Gastroesophageal sphincter (tissue), 4 donors: ENCODE measurements at regions not wholly inside any gene's neighbourhood (a gene's known extent, or its start where the extent isn't known, plus 50 kb on each side); places are given as distances from the start of the nearest gene placed in this dataset.
A peak's percentile ranks its signal among the peaks of the same experiment; 100 is the strongest.

Experiments used
- ATAC-seq: fragments of 150-250 bp; one replicate; pipeline ENCODE4 v1.9.1; 2016; ENCODE audit warnings: mild to moderate bottlenecking, moderate library complexity
- H3K27ac ChIP-seq, 4 donors: fragments of 200-600 bp; sonication (generic) in 3 of 4; 1 replicate in 3 of 4; 2 replicates in 1 of 4; pipeline ENCODE4 v1.5.1; 2016 to 2019
- H3K27me3 ChIP-seq: fragments of 200-600 bp; sonication (generic); one replicate; pipeline ENCODE4 v1.5.1; 2019
- H3K36me3 ChIP-seq, 2 donors: fragments of 200-600 bp; sonication (generic); one replicate each; pipeline ENCODE4 v1.5.1; 2019; ENCODE audit warnings: control low read depth in 1 of 2
- H3K4me1 ChIP-seq, 3 donors: fragments of 200-600 bp; sonication (generic); 1 replicate in 2 of 3; 2 replicates in 1 of 3; pipeline ENCODE4 v1.5.1; 2016 to 2019; ENCODE audit warnings: control low read depth in 2 of 3
- H3K4me3 ChIP-seq, 2 donors: fragments of 200-600 bp; sonication (generic); one replicate each; pipeline ENCODE4 v1.5.1; 2019; ENCODE audit warnings: mild to moderate bottlenecking in 1 of 2, moderate library complexity in 1 of 2
- H3K9me3 ChIP-seq, 3 donors: fragments of 200-600 bp; sonication (generic); one replicate each; pipeline ENCODE4 v1.5.1; 2017 to 2019; ENCODE audit warnings: control low read depth in 2 of 3
- EP300 ChIP-seq: sonication (generic); formaldehyde crosslinking; IDR thresholded peaks from one replicate; pipeline ENCODE4 v1.6.1; 2017; ENCODE audit warnings: antibody characterized with exemption, mild to moderate bottlenecking
- POLR2A ChIP-seq, 2 donors: fragments of 450-650 bp; IDR thresholded peaks; one replicate each; pipeline ENCODE4 v1.6.1; 2017; ENCODE audit warnings: antibody characterized with exemption in 2 of 2, mild to moderate bottlenecking in 2 of 2, moderate library complexity in 1 of 2
- POLR2AphosphoS5 ChIP-seq: sonication (generic); formaldehyde crosslinking; IDR thresholded peaks from one replicate; pipeline ENCODE4 v1.6.1; 2017; ENCODE audit warnings: antibody characterized with exemption
- WGBS, 2 donors: methylation state at CpG; one replicate each; pipeline ENCODE4 v1.1.5; 2018; ENCODE audit warnings: low coverage in 1 of 2; 5-methylcytosine and 5-hydroxymethylcytosine counted together
- TF ChIP-seq, protein P1 (sequence below), 4 experiments: fragments of 200-600 bp in 2 of 4; fragments of 450-650 bp in 2 of 4; sonication (generic) in 1 of 4; IDR thresholded peaks; one replicate each; pipeline ENCODE4 v1.5.1; 2017 to 2019; ENCODE audit warnings: antibody characterized with exemption in 4 of 4, mild to moderate bottlenecking in 2 of 4, moderate library complexity in 2 of 4

DNA sequence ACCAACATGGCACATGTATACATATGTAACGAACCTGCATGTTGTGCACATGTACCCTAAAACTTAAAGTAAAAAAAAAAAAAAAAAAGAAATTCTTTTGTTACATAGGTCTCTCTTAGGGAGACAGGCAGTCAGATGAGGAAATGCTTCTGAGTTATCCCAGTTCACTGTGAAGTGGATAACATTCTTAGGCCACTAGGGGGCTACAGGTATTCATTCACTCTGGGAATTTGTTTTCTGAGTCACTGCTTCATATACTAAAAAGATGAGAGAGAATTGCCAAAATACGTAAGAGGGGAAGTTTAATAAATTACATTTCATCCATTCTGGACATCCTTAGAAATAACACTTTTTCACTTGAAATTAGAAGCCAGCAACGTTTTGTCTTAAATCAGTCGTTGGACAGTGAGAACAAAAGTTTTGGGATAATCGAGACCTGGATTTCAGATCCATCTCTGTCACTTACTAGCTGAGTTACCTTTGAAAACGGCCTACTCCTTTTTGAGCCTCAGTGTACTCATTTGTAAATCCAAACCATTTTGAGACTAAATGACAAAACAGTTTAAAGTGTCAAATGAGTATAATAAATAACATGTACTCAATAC is 738.4 kb upstream of the ALCAM start:
- Histone ChIP-seq H3K9me3 (no peaks in the 10 kb centered on the region), H3K4me3 (no peak overlapping the region), H3K27me3 (no peaks in the 10 kb centered on the region), H3K36me3 (no peaks in the 10 kb centered on the region), H3K4me1 (no peaks in the 10 kb centered on the region), H3K27ac (no peak overlapping the region)
- peak; percentile 39 for ATAC-seq
- 50 to 55% methylated on average over 6 of the region's 6 CpGs for WGBS, 2 donors
- no peak for TF ChIP-seq POLR2AphosphoS5
- TF ChIP-seq, protein P1, sequence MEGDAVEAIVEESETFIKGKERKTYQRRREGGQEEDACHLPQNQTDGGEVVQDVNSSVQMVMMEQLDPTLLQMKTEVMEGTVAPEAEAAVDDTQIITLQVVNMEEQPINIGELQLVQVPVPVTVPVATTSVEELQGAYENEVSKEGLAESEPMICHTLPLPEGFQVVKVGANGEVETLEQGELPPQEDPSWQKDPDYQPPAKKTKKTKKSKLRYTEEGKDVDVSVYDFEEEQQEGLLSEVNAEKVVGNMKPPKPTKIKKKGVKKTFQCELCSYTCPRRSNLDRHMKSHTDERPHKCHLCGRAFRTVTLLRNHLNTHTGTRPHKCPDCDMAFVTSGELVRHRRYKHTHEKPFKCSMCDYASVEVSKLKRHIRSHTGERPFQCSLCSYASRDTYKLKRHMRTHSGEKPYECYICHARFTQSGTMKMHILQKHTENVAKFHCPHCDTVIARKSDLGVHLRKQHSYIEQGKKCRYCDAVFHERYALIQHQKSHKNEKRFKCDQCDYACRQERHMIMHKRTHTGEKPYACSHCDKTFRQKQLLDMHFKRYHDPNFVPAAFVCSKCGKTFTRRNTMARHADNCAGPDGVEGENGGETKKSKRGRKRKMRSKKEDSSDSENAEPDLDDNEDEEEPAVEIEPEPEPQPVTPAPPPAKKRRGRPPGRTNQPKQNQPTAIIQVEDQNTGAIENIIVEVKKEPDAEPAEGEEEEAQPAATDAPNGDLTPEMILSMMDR (IDR thresholded peaks at IDR 0.05) = peak; percentile 33 to 59 (median 54)

DNA sequence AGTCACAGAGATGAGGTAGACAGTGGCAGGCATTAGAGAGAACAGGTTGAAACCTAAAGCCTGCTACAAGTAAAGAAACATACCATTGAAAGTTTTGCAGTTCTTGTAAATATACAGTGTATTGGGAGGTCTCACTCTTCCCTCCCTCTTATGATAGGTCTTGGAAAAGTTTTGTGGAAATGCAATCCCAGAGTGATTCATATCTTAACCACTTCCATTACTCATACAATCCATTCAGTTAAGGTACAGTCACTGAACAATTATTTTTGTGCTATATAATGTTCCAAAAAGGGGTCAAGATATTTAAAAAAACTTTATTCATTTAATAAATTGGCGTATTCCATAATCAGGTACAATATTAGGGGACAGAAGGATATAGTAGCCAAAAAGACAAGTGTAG is 737.7 kb upstream of the ALCAM start:
- ATAC-seq = no peak
- Histone ChIP-seq H3K36me3 (no peaks in the 10 kb centered on the region), H3K4me1 (no peaks in the 10 kb centered on the region), H3K4me3 (no peak overlapping the region), H3K9me3 (no peaks in the 10 kb centered on the region), H3K27ac (no peak overlapping the region), H3K27me3 (no peaks in the 10 kb centered on the region)
- 79 to 91% methylated on average over 1 of the region's 1 CpG for WGBS, 2 donors
- TF ChIP-seq, protein P1 (IDR thresholded peaks at IDR 0.05) = no peak
- TF ChIP-seq POLR2AphosphoS5 = no peak
- no peak for TF ChIP-seq EP300
- TF ChIP-seq POLR2A (IDR thresholded peaks at IDR 0.05) = no peak

DNA sequence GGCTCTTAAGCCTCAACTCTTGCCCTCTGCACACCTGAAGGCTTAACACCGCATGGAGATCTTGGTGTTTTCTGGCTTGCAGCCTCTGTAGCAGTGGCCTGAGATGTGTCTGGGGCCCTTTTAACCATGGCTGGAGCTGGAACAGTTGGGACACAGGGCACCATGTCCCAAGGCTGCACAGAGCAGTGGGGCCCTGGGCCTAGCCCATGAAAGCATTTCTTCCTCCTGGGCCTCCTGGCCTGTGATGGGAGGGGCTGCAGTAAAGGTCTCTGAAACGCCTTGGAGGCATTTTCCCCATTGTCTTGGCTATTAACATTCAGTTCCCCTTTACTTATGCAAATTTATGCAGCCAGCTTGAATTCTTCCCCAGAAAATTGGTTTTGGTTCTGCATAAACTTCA is 735.5 kb upstream of the ALCAM start:
- H3K4me3 ChIP-seq = no peak overlapping the region
- no peaks in the 10 kb centered on the region for H3K4me1 ChIP-seq
- H3K27me3 ChIP-seq = no peaks in the 10 kb centered on the region
- TF ChIP-seq POLR2A (IDR thresholded peaks at IDR 0.05) = no peak
- no peak for TF ChIP-seq EP300
- TF ChIP-seq, protein P1 (IDR thresholded peaks at IDR 0.05) = no peak
- no peak for TF ChIP-seq POLR2AphosphoS5
- no peaks in the 10 kb centered on the region for H3K9me3 ChIP-seq
- WGBS, 2 donors = 100% methylated on average over 1 of the region's 2 CpGs; no CpG with 5 or more reads in 1 of the 2 donors
- H3K36me3 ChIP-seq = no peaks in the 10 kb centered on the region
- no peak overlapping the region for H3K27ac ChIP-seq
- no peak for ATAC-seq

DNA sequence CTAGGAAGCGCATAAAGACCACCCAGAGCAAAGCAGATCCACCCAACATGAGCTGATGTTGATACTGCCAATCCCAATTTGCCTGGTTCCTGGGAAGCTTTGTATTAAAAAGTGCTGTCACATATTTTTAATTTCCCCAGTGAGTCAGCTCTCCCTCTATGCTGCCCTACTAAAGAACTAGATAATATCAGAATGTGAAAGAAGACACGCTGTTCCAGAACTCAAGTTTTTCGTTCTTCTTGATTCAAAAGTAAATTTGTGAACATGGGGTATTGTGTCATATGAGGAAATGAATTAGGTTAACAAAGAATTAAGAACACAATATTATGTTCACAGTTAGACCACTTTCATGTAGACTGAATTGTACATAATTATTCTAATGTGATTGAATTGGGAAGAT is 734.2 kb upstream of the ALCAM start:
- WGBS, 2 donors = 56 to 81% methylated on average over 2 to 3 of the region's 3 CpGs
- Histone ChIP-seq H3K27me3 (no peaks in the 10 kb centered on the region), H3K27ac (no peak overlapping the region), H3K36me3 (no peaks in the 10 kb centered on the region), H3K4me1 (no peaks in the 10 kb centered on the region), H3K4me3 (no peak overlapping the region), H3K9me3 (no peaks in the 10 kb centered on the region)
- ATAC-seq = no peak
- TF ChIP-seq, protein P1 (IDR thresholded peaks at IDR 0.05) = no peak
- TF ChIP-seq POLR2AphosphoS5 (no peak), POLR2A (IDR thresholded peaks at IDR 0.05) (no peak), EP300 (no peak)

DNA sequence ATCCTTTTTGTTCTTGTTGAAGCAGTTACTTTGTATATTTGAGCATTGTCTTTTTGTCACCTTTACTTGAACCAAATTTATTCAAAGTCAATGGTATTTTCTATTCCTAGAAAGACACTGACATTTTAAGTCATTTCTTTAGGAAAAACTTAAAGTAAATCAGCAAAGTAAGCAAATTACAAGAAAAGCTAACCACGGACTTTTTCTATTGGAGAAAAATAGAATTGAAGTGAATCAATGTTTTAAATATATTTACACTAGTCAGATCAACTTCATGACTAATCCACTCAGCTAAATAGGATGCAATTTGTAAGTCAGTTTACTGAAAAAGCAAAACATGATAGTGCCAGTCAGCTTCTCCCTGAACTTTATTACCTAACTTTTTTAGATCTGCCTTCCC is 733.8 kb upstream of the ALCAM start:
- no peaks in the 10 kb centered on the region for H3K4me1 ChIP-seq
- no peaks in the 10 kb centered on the region for H3K27me3 ChIP-seq
- 83% methylated on average over 1 of the region's 1 CpG for WGBS, 2 donors
- no peak for TF ChIP-seq POLR2AphosphoS5
- TF ChIP-seq EP300 = no peak
- TF ChIP-seq, protein P1 (IDR thresholded peaks at IDR 0.05) = no peak
- no peak for TF ChIP-seq POLR2A (IDR thresholded peaks at IDR 0.05)
- no peaks in the 10 kb centered on the region for H3K9me3 ChIP-seq
- no peak for ATAC-seq
- H3K4me3 ChIP-seq = no peak overlapping the region
- no peak overlapping the region for H3K27ac ChIP-seq
- no peaks in the 10 kb centered on the region for H3K36me3 ChIP-seq
